Bronchial epithelial cell (primary cell): ENCODE measurements at regions not wholly inside any gene's neighbourhood (a gene's known extent, or its start where the extent isn't known, plus 50 kb on each side); places are given as distances from the start of the nearest gene placed in this dataset.

Experiments
- DNase-seq: peaks from one replicate; pipeline ENCODE4 v3.0.0-alpha.2; 2010; ENCODE audit warnings: low read depth
- FAIRE-seq: peaks from 2 replicates; lab custom pipeline; 2011; peaks lifted over from hg19 to GRCh38; lab: Jason Lieb, UNC
- H3K27me3 ChIP-seq: 2 replicates; pipeline ENCODE4 v1.5.1; 2011; ENCODE audit warnings: low read length; ENCODE audit not compliant: control insufficient read depth, insufficient read depth
- H3K36me3 ChIP-seq: 2 replicates; pipeline ENCODE4 v1.5.1; 2011; ENCODE audit warnings: low read length; ENCODE audit not compliant: control insufficient read depth, insufficient read depth
- H3K4me3 ChIP-seq: 2 replicates; pipeline ENCODE4 v1.5.1; 2011; ENCODE audit warnings: mild to moderate bottlenecking, low read depth, low read length, control low read depth
- CTCF ChIP-seq: IDR thresholded peaks from 2 replicates; pipeline ENCODE4 v1.5.1; 2011; ENCODE audit warnings: mild to moderate bottlenecking, moderate library complexity, low read length, control low read depth, inconsistent platforms; ENCODE audit not compliant: insufficient read depth, severe bottlenecking

DNA sequence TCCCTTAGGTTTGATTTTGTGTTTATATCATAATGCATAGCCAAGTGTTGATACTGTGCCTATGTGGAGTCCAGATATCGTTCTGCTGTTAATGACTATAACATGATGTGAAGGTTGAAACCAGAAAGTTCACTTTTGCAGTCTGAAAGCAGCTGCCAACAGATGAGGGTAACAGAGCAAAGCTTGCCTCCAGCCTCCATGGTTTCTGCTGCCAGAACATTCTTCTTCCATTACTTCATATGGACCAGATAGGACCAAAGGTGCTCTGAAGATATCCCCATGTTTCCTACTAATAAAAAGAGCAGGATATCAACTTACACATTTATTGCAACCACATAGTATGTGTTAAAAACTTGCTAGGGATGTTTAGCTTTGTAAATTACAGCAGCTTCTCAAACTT is 394.1 kb downstream of the SPRY1 start:
- FAIRE-seq (no peak), DNase-seq (no peak)
- H3K27me3 ChIP-seq, result no peaks in the 10 kb centered on the region
- no peak for TF ChIP-seq CTCF
- H3K4me3 ChIP-seq, result no peak overlapping the region
- no peaks in the 10 kb centered on the region for H3K36me3 ChIP-seq

- FAIRE-seq, result no peak
- Histone ChIP-seq H3K4me3 (no peak overlapping the region), H3K36me3 (no peaks in the 10 kb centered on the region), H3K27me3 (no peaks in the 10 kb centered on the region)
- DNase-seq, result no peak
- no peak for TF ChIP-seq CTCF
These were observed 405.6 kb downstream of the SPRY1 start for GRCh38 chr4:123802082-123802645.

- DNase-seq (no peak), FAIRE-seq (no peak)
- Histone ChIP-seq H3K4me3 (no peak overlapping the region), H3K27me3 (no peaks in the 10 kb centered on the region), H3K36me3 (no peaks in the 10 kb centered on the region)
- TF ChIP-seq CTCF, result no peak
These were observed 406.3 kb downstream of the SPRY1 start for GRCh38 chr4:123802933-123803332.

GRCh38 chr4:123804196-123804721 is 407.7 kb downstream of the SPRY1 start:
- H3K4me3 ChIP-seq, result no peak overlapping the region
- FAIRE-seq (no peak), DNase-seq (no peak)
- H3K27me3 ChIP-seq, result no peaks in the 10 kb centered on the region
- no peaks in the 10 kb centered on the region for H3K36me3 ChIP-seq
- TF ChIP-seq CTCF, result no peak

GRCh38 chr4:123806056-123806455 is 409.5 kb downstream of the SPRY1 start:
- no peak for DNase-seq
- H3K4me3 ChIP-seq, result no peak overlapping the region
- H3K27me3 ChIP-seq, result no peaks in the 10 kb centered on the region
- no peak for FAIRE-seq
- TF ChIP-seq CTCF, result no peak
- no peaks in the 10 kb centered on the region for H3K36me3 ChIP-seq

DNA sequence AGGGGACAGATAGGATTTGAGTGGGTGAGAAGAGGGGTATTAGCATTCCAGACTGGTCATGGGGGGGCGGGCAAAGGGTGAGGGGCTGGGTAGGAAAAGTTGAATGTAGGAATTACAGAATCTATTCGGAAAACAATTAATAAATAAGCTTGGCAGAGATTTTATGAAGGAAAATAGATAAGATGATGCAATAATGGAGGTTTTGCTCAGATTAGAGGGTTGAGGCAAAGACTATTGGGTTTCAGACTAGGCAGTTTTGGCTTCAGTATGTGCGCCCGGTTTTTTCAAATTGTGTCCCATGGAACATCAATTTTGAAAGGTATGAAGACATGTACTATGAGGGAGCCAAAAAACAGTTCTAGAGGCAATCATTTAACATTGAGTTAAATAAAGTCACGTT is 410.6 kb downstream of the SPRY1 start:
- no peak overlapping the region for H3K4me3 ChIP-seq
- no peaks in the 10 kb centered on the region for H3K36me3 ChIP-seq
- H3K27me3 ChIP-seq, result no peaks in the 10 kb centered on the region
- FAIRE-seq (no peak), DNase-seq (no peak)
- no peak for TF ChIP-seq CTCF
